Hepatocyte (in vitro differentiated cells): ENCODE measurements at regions not wholly inside any gene's neighbourhood (a gene's known extent, or its start where the extent isn't known, plus 50 kb on each side); places are given as distances from the start of the nearest gene placed in this dataset.

Source experiments
- EZH2phosphoT487 ChIP-seq: fragments of 200-600 bp; sonication (generic); IDR thresholded peaks from one replicate; pipeline ENCODE4 v1.6.1; 2018; ENCODE audit warnings: antibody characterized with exemption, mild to moderate bottlenecking, low read depth, moderate library complexity; ENCODE audit not compliant: unreplicated experiment, severe bottlenecking
- TF ChIP-seq, protein P1 (sequence below): fragments of 200-600 bp; sonication (generic); IDR thresholded peaks from 2 replicates; pipeline ENCODE4 v1.5.1; 2016; ENCODE audit warnings: antibody characterized with exemption, mild to moderate bottlenecking; ENCODE audit not compliant: poor library complexity

DNA sequence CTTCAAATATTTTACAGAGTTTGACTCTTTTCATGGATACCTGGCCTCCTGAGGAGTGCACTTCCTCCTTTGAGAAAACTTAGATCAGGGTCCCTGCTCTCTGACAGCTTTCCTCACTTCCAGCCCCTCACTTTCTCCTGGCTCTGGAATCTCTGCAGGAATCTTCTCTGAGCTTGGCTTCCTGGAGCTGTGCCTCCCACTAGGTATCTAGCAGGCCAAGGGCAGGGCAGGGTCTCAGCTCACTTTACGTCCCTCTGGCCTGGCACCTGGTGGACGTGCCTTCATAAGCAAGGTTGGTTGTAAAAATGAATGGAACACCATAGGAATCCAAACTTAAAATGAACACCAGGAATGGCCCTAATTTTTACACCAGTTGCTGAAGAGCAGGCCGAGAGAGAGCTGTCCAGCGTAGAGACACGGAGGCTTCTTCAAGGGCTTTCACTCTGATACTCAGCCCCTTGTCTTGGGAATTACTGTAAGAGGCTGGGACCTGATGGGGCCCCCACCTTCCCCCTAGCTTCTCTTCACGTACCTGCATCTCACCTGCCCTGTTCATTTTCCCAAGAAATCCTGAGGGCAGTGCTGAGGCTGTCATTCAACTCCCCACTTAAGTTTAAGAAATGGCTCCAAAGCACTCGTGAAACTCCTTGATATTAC, 426.9 kb upstream of the ID2 start:
- TF ChIP-seq, protein P1, sequence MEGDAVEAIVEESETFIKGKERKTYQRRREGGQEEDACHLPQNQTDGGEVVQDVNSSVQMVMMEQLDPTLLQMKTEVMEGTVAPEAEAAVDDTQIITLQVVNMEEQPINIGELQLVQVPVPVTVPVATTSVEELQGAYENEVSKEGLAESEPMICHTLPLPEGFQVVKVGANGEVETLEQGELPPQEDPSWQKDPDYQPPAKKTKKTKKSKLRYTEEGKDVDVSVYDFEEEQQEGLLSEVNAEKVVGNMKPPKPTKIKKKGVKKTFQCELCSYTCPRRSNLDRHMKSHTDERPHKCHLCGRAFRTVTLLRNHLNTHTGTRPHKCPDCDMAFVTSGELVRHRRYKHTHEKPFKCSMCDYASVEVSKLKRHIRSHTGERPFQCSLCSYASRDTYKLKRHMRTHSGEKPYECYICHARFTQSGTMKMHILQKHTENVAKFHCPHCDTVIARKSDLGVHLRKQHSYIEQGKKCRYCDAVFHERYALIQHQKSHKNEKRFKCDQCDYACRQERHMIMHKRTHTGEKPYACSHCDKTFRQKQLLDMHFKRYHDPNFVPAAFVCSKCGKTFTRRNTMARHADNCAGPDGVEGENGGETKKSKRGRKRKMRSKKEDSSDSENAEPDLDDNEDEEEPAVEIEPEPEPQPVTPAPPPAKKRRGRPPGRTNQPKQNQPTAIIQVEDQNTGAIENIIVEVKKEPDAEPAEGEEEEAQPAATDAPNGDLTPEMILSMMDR, result no peak
- no peak for TF ChIP-seq EZH2phosphoT487
